WERI-Rb-1 (cell line): ENCODE measurements at regions not wholly inside any gene's neighbourhood (a gene's known extent, or its start where the extent isn't known, plus 50 kb on each side); places are given as distances from the start of the nearest gene placed in this dataset.
"Not testable (repeated sequence)": the region's sequence is repeated elsewhere in the genome, so short reads cannot be mapped to it uniquely, and the experiment has no call there.

Experiments used
- DNase-seq: peaks from one replicate; pipeline ENCODE4 v3.0.0-alpha.2; 2020
- H3K27ac ChIP-seq: fragments of 250-450 bp; sonication (Bioruptor Pico); 2 replicates; pipeline ENCODE4 v1.5.1; 2020; ENCODE audit warnings: mild to moderate bottlenecking, moderate library complexity
- H3K27me3 ChIP-seq: fragments of 250-450 bp; sonication (Bioruptor Pico); 2 replicates; pipeline ENCODE4 v1.5.1; 2021; ENCODE audit warnings: mild to moderate bottlenecking, low read depth, moderate library complexity; ENCODE audit not compliant: insufficient read depth, severe bottlenecking
- H3K36me3 ChIP-seq: fragments of 250-450 bp; sonication (Bioruptor Pico); 2 replicates; pipeline ENCODE4 v1.5.1; 2020; ENCODE audit warnings: mild to moderate bottlenecking, moderate library complexity
- H3K4me3 ChIP-seq: 2 replicates; pipeline ENCODE4 v1.5.1; 2011; ENCODE audit warnings: low read depth, mild to moderate bottlenecking, control low read depth, low read length
- H3K9me3 ChIP-seq: fragments of 250-450 bp; sonication (Bioruptor Pico); 2 replicates; pipeline ENCODE4 v1.5.1; 2021; ENCODE audit warnings: mild to moderate bottlenecking, moderate library complexity; ENCODE audit not compliant: severe bottlenecking
- CTCF ChIP-seq: IDR thresholded peaks from 2 replicates; pipeline ENCODE4 v1.5.1; 2011; ENCODE audit warnings: low read depth, mild to moderate bottlenecking, control low read depth, inconsistent platforms, low read length

DNA sequence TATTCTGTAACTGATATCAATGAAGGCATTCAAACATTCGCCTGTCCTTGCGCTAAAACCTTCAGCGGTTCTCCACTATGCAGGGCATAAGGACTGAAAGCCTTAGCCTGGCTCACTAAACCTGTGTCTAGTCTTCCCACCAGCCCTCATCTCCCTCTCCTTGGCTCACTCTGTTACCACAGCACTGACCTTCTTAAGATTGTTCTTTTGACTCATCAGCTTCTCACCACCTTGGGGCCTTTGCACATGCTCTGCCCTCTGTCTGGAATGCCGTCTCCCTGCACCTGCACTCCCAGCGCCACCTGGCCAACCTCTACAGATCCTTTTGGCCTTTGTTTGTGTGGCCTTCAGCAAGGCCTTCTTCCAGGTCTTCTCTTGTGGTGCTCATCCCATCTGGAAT, 131.8 kb upstream of the IER5L start:
- Histone ChIP-seq H3K4me3 (no peak overlapping the region), H3K27me3 (no peaks in the 10 kb centered on the region), H3K27ac (no peak overlapping the region), H3K9me3 (peaks cover 9% of the 10 kb centered on the region), H3K36me3 (no peaks in the 10 kb centered on the region)
- peak; percentile 6 for DNase-seq
- TF ChIP-seq CTCF = no peak

DNA sequence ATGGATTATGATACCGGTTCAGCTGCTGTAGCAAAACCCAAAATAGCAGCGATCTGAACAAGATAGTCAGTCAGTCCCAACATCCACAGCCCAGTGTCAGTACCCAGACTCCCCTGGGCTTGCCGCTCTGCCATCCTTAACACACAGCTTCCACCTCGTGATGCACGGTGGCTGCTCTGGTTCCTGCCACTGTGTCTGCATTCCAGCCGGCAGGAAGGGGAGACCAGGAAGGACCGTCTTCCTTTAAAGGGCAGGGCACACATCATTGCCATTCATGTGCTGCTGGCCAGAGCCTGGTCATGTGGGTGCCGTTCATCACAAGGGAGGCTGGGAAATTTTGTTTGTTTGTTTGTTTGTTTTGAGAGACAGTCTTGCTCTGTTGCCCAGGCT, 131.0 kb upstream of the IER5L start:
- no peak for DNase-seq
- Histone ChIP-seq H3K4me3 (no peak overlapping the region), H3K36me3 (no peaks in the 10 kb centered on the region), H3K27ac (no peak overlapping the region), H3K9me3 (peaks cover 9% of the 10 kb centered on the region), H3K27me3 (no peaks in the 10 kb centered on the region)
- TF ChIP-seq CTCF = no peak

GRCh38 chr9:129307227-129307970, 129.3 kb upstream of the IER5L start:
- Histone ChIP-seq H3K9me3 (peaks cover 19% of the 10 kb centered on the region), H3K27me3 (no peaks in the 10 kb centered on the region), H3K36me3 (no peaks in the 10 kb centered on the region), H3K4me3 (no peak overlapping the region), H3K27ac (no peak overlapping the region; the same call in 1 of the 2 replicates)
- DNase-seq = peak; percentile 29
- no peak for TF ChIP-seq CTCF

GRCh38 chr9:129306318-129306973, 128.4 kb upstream of the IER5L start:
- Histone ChIP-seq H3K4me3 (no peak overlapping the region), H3K27ac (no peak overlapping the region), H3K9me3 (peaks cover 28% of the 10 kb centered on the region), H3K36me3 (no peaks in the 10 kb centered on the region), H3K27me3 (no peaks in the 10 kb centered on the region)
- TF ChIP-seq CTCF = no peak
- peak; percentile 5 for DNase-seq

GRCh38 chr9:129305246-129305645, 127.2 kb upstream of the IER5L start:
- Histone ChIP-seq H3K36me3 (no peaks in the 10 kb centered on the region), H3K9me3 (peaks cover 28% of the 10 kb centered on the region), H3K27me3 (no peaks in the 10 kb centered on the region), H3K27ac (no peak overlapping the region), H3K4me3 (no peak overlapping the region)
- no peak for TF ChIP-seq CTCF
- DNase-seq = no peak

- Histone ChIP-seq H3K4me3 (no peak overlapping the region), H3K36me3 (no peaks in the 10 kb centered on the region), H3K27ac (no peak overlapping the region), H3K27me3 (no peaks in the 10 kb centered on the region), H3K9me3 (peaks cover 19% of the 10 kb centered on the region)
- no peak for TF ChIP-seq CTCF
- DNase-seq = no peak
These were observed 123.9 kb upstream of the IER5L start for GRCh38 chr9:129301941-129302340.

- not testable (repeated sequence) for H3K27me3 ChIP-seq, DNase-seq, H3K36me3 ChIP-seq, H3K27ac ChIP-seq, H3K9me3 ChIP-seq, H3K4me3 ChIP-seq
These were observed 118.1 kb upstream of the IER5L start for GRCh38 chr9:129296195-129296594.
